ENCODE measurements at regions not wholly inside any gene's neighbourhood (a gene's known extent, or its start where the extent isn't known, plus 50 kb on each side); places are given as distances from the start of the nearest gene placed in this dataset.

GRCh38 chr2:240383871-240384700 lies 51.4 kb upstream of the GPC1 start:
- TF ChIP-seq CTCF (IDR thresholded peaks at IDR 0.05; ENCODE audit: borderline replicate concordance, extremely low read depth, low read length, poor library complexity, severe bottlenecking) (no peak), EZH2 (IDR thresholded peaks at IDR 0.05; ENCODE audit: borderline replicate concordance, low read depth, low read length, severe bottlenecking) (no peak)
